GM20000 (cell line): ENCODE measurements at regions not wholly inside any gene's neighbourhood (a gene's known extent, or its start where the extent isn't known, plus 50 kb on each side); places are given as distances from the start of the nearest gene placed in this dataset.

Source experiments
- DNase-seq: peaks from one replicate; pipeline ENCODE4 v3.0.0; 2012; ENCODE audit warnings: low spot score
- TF ChIP-seq, protein P1 (sequence below): IDR thresholded peaks from 2 replicates; pipeline ENCODE4 v1.5.1; 2012; ENCODE audit warnings: mild to moderate bottlenecking, control low read depth; ENCODE audit errors: extremely low read depth, missing control alignments

GRCh38 chr1:229762891-229763290, 136.8 kb downstream of the URB2 start:
- DNase-seq, result no peak
- TF ChIP-seq, protein P1, sequence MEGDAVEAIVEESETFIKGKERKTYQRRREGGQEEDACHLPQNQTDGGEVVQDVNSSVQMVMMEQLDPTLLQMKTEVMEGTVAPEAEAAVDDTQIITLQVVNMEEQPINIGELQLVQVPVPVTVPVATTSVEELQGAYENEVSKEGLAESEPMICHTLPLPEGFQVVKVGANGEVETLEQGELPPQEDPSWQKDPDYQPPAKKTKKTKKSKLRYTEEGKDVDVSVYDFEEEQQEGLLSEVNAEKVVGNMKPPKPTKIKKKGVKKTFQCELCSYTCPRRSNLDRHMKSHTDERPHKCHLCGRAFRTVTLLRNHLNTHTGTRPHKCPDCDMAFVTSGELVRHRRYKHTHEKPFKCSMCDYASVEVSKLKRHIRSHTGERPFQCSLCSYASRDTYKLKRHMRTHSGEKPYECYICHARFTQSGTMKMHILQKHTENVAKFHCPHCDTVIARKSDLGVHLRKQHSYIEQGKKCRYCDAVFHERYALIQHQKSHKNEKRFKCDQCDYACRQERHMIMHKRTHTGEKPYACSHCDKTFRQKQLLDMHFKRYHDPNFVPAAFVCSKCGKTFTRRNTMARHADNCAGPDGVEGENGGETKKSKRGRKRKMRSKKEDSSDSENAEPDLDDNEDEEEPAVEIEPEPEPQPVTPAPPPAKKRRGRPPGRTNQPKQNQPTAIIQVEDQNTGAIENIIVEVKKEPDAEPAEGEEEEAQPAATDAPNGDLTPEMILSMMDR, result no peak

DNA sequence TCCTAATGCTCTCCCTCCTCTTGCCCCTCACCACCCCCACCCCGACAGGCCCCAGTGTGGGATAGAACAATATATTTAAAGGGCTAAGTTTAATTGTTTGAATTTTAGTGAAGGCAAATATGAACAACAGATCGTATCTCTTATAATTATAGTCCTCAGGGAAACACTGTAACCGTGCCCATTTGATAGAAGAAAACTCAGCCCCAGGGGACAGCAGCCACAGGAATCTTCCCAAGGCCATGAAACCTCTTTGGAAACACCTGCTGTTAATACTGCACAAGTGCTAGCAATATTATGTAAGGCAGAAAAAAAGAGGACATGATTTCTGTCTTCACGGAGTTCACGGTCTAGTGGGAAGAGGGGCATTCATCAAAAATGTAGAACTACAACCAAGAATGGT, 142.2 kb downstream of the URB2 start:
- TF ChIP-seq, protein P1, result no peak
- DNase-seq, result no peak

DNA sequence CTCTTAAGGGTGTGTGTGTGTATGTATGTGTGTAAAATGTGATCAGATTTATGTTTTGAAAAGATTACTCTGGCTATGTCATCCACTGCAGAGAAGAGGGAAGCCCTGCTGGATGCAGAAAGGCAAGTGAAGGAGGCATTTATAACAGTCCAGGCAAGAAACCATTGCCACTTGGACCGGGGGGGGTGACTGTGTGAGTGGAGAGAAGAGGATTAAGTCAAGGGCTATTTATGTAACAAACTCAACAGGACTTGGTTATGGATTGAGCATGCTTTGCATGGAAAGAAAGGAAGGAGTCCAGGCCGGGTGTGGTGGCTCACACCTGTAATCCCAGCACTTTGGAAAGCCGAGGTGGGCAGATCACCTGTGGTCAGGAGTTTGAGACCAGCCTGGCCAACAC, 143.0 kb downstream of the URB2 start:
- no peak for DNase-seq
- TF ChIP-seq, protein P1, result no peak

DNA sequence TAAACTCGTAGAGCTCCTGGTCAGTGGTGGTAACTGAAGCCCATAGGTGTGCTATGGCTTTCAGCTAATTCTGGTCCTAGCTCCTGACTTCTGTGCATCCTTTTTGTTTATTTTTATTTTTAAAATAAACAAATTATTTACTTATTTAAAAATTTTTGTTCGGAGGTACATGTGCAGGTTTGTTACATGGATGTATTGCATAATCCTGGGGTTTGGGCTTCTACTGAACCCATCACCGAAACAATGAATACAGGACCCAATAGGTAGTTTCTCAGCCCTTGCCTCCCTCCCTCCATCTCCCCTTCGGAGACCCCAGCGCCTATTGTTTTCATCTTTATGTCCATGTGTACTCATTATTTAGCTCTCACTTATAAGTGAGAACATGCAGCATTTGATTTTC, 143.8 kb downstream of the URB2 start:
- DNase-seq, result no peak
- TF ChIP-seq, protein P1, result no peak

DNA sequence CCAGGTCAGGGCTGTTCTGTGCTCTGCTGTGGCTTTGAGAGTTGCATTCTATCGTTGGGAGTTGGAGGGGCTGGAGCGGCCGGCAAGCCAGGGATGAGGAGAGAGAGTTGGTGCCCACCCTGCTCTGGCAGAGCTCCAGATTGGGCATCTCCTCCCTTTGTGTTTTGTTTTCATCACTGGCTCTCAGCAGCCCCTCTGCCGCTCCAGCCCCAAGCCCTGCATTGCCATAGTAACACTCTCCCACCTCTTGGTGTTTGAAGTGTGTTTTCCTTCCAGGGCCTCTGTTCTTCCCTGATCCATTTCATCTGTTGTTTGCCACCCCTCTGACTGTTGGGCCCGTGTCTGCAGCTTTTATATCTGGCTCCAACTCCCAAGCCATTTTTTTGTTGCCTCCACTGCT, 152.7 kb downstream of the URB2 start:
- TF ChIP-seq, protein P1, result no peak
- DNase-seq, result no peak

DNA sequence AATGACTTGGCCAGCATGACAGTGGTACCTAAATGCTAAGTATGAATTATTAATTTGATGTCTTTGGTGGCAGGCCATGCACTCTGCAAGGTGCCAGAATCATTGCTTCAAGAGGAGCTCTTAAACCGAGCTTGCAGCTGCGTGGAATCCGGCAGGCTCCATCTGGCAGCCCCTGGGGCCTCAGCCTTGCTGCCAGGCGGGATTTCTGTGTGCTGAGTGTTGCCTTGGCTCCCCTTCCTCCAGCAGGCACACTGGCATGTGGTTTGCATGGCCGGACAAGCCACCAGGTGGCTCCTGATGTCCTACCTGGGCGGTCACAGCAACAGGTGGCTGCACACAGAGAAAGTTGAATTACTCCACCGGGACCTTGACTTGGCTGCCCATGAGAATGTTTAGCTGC, 155.4 kb downstream of the URB2 start:
- no peak for DNase-seq
- TF ChIP-seq, protein P1, result no peak

GRCh38 chr1:229782469-229782868, 156.4 kb downstream of the URB2 start:
- no peak for DNase-seq
- TF ChIP-seq, protein P1, result no peak

- DNase-seq, result no peak
- TF ChIP-seq, protein P1, result no peak
These were observed 158.8 kb downstream of the URB2 start for GRCh38 chr1:229784834-229785233.
